MM.1S (cell line): ENCODE measurements at regions not wholly inside any gene's neighbourhood (a gene's known extent, or its start where the extent isn't known, plus 50 kb on each side); places are given as distances from the start of the nearest gene placed in this dataset.

Source experiments
- DNase-seq: peaks from one replicate; pipeline ENCODE4 v3.0.0-alpha.2; 2015
- H2AFZ ChIP-seq: fragments of 300-600 bp; sonication (generic); 2 replicates; pipeline ENCODE4 v1.6.0; 2016; ENCODE audit warnings: antibody characterized with exemption, low read length
- H3F3A ChIP-seq: fragments of 300-600 bp; sonication (generic); 2 replicates; pipeline ENCODE4 v1.6.1; 2016; ENCODE audit warnings: mild to moderate bottlenecking, antibody characterized with exemption, low read length, moderate library complexity, mixed read lengths; ENCODE audit not compliant: insufficient read depth
- H3K27ac ChIP-seq: fragments of 300-600 bp; sonication (generic); 2 replicates; pipeline ENCODE4 v1.5.1; 2016; ENCODE audit warnings: mild to moderate bottlenecking, low read length
- H3K27me3 ChIP-seq: fragments of 300-600 bp; sonication (generic); replicated peaks from 2 replicates; pipeline ENCODE4 v1.6.0; 2016; ENCODE audit warnings: low read length; ENCODE audit not compliant: insufficient read depth
- H3K36me3 ChIP-seq: fragments of 300-600 bp; sonication (generic); replicated peaks from 2 replicates; pipeline ENCODE4 v1.6.1; 2016; ENCODE audit warnings: mild to moderate bottlenecking, low read length, mixed read lengths; ENCODE audit not compliant: insufficient read depth
- H3K4me1 ChIP-seq: fragments of 300-600 bp; sonication (generic); 2 replicates; pipeline ENCODE4 v1.6.1; 2016; ENCODE audit warnings: low read length, mixed read lengths
- H3K4me2 ChIP-seq: fragments of 300-600 bp; sonication (generic); 2 replicates; pipeline ENCODE4 v1.6.0; 2016; ENCODE audit warnings: low read depth, low read length
- H3K4me3 ChIP-seq: fragments of 300-600 bp; sonication (generic); 2 replicates; pipeline ENCODE4 v1.5.1; 2016; ENCODE audit warnings: low read length, mixed read lengths
- H3K79me2 ChIP-seq: fragments of 300-600 bp; sonication (generic); 2 replicates; pipeline ENCODE4 v1.6.1; 2016; ENCODE audit warnings: mixed run types, low read length, mixed read lengths
- H3K9ac ChIP-seq: fragments of 300-600 bp; sonication (generic); 2 replicates; pipeline ENCODE4 v1.6.1; 2016; ENCODE audit warnings: low read length, mixed read lengths
- H3K9me2 ChIP-seq: fragments of 300-600 bp; sonication (generic); replicated peaks from 2 replicates; pipeline ENCODE4 v1.6.1; 2016; ENCODE audit warnings: mild to moderate bottlenecking, low read length, mixed read lengths; ENCODE audit not compliant: insufficient read depth
- H3K9me3 ChIP-seq: fragments of 300-600 bp; sonication (generic); replicated peaks from 2 replicates; pipeline ENCODE4 v1.6.1; 2016; ENCODE audit warnings: mild to moderate bottlenecking, low read length, mixed read lengths; ENCODE audit not compliant: insufficient read depth
- H4K20me1 ChIP-seq: fragments of 300-600 bp; sonication (generic); 2 replicates; pipeline ENCODE4 v1.6.1; 2016; ENCODE audit warnings: mild to moderate bottlenecking, low read length, moderate library complexity, mixed read lengths; ENCODE audit not compliant: insufficient read depth
- CTCF ChIP-seq: fragments of 300-600 bp; sonication (generic); IDR thresholded peaks from 2 replicates; pipeline ENCODE4 v1.5.1; 2016; ENCODE audit warnings: antibody characterized with exemption, low read length, mixed read lengths
- EZH2 ChIP-seq: fragments of 300-600 bp; sonication (generic); optimal IDR thresholded peaks from 2 replicates; pipeline ENCODE3; 2017; ENCODE audit warnings: low read depth, mild to moderate bottlenecking, antibody characterized with exemption, low read length, mixed read lengths
- EZH2phosphoT487 ChIP-seq: fragments of 300-600 bp; sonication (generic); IDR thresholded peaks from 2 replicates; pipeline ENCODE4 v1.6.1; 2018; ENCODE audit warnings: antibody characterized with exemption, low read length

GRCh38 chrX:39740078-39740477 is 357.7 kb downstream of the BCOR start:
- Histone ChIP-seq H3K9me3 (no peaks in the 10 kb centered on the region), H3K79me2 (no peaks in the 10 kb centered on the region), H3F3A (no peaks in the 10 kb centered on the region), H3K27me3 (no peaks in the 10 kb centered on the region), H3K36me3 (no peaks in the 10 kb centered on the region), H3K27ac (no peak overlapping the region), H3K4me2 (no peak overlapping the region), H3K9me2 (no peaks in the 10 kb centered on the region), H3K9ac (no peak overlapping the region), H3K4me1 (no peaks in the 10 kb centered on the region), H2AFZ (no peak overlapping the region), H4K20me1 (no peaks in the 10 kb centered on the region), H3K4me3 (no peak overlapping the region)
- TF ChIP-seq EZH2 (no peak), CTCF (no peak)
- DNase-seq = no peak

GRCh38 chrX:39741904-39742303 is 355.9 kb downstream of the BCOR start:
- TF ChIP-seq EZH2phosphoT487 (no peak), CTCF (no peak), EZH2 (no peak)
- Histone ChIP-seq H3K4me2 (no peak overlapping the region), H3K4me1 (no peaks in the 10 kb centered on the region), H4K20me1 (no peaks in the 10 kb centered on the region), H3K27me3 (no peaks in the 10 kb centered on the region), H3K4me3 (no peak overlapping the region), H3K36me3 (no peaks in the 10 kb centered on the region), H3K9me3 (no peaks in the 10 kb centered on the region), H3K9me2 (no peaks in the 10 kb centered on the region), H2AFZ (no peak overlapping the region), H3K9ac (no peak overlapping the region), H3K79me2 (no peaks in the 10 kb centered on the region), H3K27ac (no peak overlapping the region), H3F3A (no peaks in the 10 kb centered on the region)
- no peak for DNase-seq

DNA sequence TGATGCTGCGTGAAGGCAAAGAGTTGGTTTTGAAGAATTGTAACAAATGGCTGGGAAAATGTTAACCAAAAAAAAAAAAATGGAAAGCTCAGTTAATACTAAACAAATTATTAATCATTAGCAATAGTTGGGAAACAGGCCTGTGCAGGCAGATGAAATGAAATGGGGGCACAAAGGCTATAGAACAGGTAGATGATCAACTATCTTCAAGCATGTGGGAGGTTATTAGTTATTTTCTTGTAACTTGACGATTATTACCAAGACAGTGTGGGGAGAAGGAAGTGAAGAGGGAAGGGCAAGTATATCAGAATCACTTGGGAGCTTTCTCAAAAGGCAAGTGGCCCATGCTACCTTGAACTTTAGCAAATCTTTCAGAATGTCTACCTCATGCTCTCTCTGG is 351.9 kb downstream of the BCOR start:
- no peak overlapping the region for H3K4me2 ChIP-seq
- no peaks in the 10 kb centered on the region for H3K36me3 ChIP-seq
- H3K9ac ChIP-seq = no peak overlapping the region
- H3K27me3 ChIP-seq = no peaks in the 10 kb centered on the region
- H3K79me2 ChIP-seq = no peaks in the 10 kb centered on the region
- H3K4me3 ChIP-seq = no peak overlapping the region
- no peaks in the 10 kb centered on the region for H4K20me1 ChIP-seq
- H3F3A ChIP-seq = no peaks in the 10 kb centered on the region
- no peak overlapping the region for H3K27ac ChIP-seq
- no peaks in the 10 kb centered on the region for H3K4me1 ChIP-seq
- H3K9me3 ChIP-seq = no peaks in the 10 kb centered on the region
- no peak overlapping the region for H2AFZ ChIP-seq
- DNase-seq = no peak
- TF ChIP-seq CTCF (no peak), EZH2 (no peak), EZH2phosphoT487 (no peak)
- H3K9me2 ChIP-seq = no peaks in the 10 kb centered on the region

- Histone ChIP-seq H3K4me3 (no peak overlapping the region), H3K36me3 (no peaks in the 10 kb centered on the region), H2AFZ (no peak overlapping the region), H3K9me2 (no peaks in the 10 kb centered on the region), H4K20me1 (no peaks in the 10 kb centered on the region), H3K27me3 (no peaks in the 10 kb centered on the region), H3K4me1 (no peaks in the 10 kb centered on the region), H3K9ac (no peak overlapping the region), H3F3A (no peaks in the 10 kb centered on the region), H3K9me3 (no peaks in the 10 kb centered on the region), H3K27ac (no peak overlapping the region), H3K4me2 (no peak overlapping the region), H3K79me2 (no peaks in the 10 kb centered on the region)
- DNase-seq = no peak
- TF ChIP-seq EZH2phosphoT487 (no peak), CTCF (no peak), EZH2 (no peak)
Measured at GRCh38 chrX:39749135-39749534, 348.6 kb downstream of the BCOR start.
